Stimulated activated CD4-positive, alpha-beta T cell treated with anti-CD3 and anti-CD28 coated beads, Interleukin-15, amount 100 ng/mL, for 1 hour (primary cell): ENCODE measurements at regions not wholly inside any gene's neighbourhood (a gene's known extent, or its start where the extent isn't known, plus 50 kb on each side); places are given as distances from the start of the nearest gene placed in this dataset.
"Not testable (repeated sequence)": the region's sequence is repeated elsewhere in the genome, so short reads cannot be mapped to it uniquely, and the experiment has no call there.

Experiments used
- DNase-seq, 2 donors: peaks; one replicate each; pipeline ENCODE4 v3.0.0-alpha.2; 2020; ENCODE audit warnings: low read depth in 1 of 2, low spot score in 1 of 2

GRCh38 chr4:130044788-130045531 lies 949.0 kb downstream of the C4orf33 start:
- no peak for DNase-seq

GRCh38 chr4:130053723-130054122 lies 957.8 kb downstream of the C4orf33 start:
- no peak for DNase-seq

GRCh38 chr4:130054908-130055307 lies 959.0 kb downstream of the C4orf33 start:
- DNase-seq = no peak

DNA sequence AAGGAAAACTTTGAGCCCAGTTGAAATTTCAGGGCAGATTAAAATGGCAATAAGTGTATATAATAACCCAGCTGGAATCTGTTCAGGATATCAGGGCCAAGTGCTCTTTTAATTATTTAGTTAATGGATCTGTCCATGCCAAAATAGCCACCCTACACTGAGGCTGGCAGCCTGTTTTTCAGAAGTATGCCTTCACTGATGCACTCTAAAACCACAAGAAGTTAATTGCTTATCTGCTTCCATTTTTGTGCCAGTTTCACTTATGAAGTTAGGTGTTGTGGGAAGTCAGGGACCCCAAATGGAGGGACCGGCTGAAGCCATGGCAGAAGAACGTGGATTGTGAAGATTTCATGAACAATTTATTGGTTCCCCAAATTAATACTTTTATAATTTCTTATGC lies 960.3 kb downstream of the C4orf33 start:
- DNase-seq = no peak

- no peak for DNase-seq
These were observed 968.5 kb downstream of the C4orf33 start for GRCh38 chr4:130064471-130064870.

- DNase-seq = no peak
These were observed 971.5 kb downstream of the C4orf33 start for GRCh38 chr4:130067419-130067818.

- no peak for DNase-seq
These were observed 972.1 kb downstream of the C4orf33 start for GRCh38 chr4:130068072-130068471.

DNA sequence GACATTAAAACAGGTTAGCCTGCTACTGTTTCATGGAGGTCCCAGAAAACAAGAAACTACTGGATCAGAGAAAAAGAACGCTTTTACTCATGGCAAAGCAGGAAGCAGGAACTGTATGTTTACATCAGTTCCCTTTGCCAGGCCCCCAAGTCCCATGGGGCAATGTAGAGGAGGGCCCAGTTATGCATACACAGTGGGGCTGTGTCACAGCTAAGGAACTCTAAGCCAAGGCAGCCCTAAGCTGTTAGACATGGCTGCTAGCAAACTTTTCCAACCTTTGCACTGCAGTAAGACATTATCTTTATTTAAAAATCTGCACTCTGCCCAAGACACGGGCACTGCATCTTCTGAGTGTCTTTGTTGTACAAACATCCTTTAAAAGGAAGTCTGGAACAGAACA lies 975.8 kb downstream of the C4orf33 start:
- DNase-seq = no peak

DNA sequence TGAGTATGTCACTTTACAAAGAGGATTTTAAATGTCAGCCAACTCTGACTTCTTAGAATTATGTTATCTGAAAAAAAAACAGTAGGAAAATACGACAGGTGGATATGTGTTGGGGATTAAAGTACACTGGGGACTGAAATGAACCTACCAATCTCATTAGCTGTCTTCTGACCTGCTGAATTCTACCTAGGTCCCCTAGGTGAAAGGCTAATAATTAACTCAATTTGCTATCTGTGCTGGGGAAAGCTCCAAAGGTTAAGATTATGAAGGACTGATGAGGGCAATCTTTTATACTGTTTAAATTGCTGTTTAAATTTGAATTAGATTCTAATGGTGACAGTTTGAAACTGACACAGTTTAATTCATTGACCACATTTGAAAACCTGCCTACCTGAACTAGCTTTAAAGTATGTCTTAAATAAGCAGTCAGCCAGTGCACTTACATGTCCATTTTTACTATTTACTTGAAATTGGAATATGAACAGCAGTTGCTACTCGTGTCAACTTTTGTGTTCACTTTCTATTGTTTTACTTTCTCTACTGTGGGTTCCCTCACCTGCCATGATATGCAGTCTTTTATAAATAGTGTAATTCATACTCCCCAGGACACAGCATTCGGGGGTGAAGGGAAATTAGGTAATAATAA lies 977.3 kb downstream of the C4orf33 start:
- no peak for DNase-seq

DNA sequence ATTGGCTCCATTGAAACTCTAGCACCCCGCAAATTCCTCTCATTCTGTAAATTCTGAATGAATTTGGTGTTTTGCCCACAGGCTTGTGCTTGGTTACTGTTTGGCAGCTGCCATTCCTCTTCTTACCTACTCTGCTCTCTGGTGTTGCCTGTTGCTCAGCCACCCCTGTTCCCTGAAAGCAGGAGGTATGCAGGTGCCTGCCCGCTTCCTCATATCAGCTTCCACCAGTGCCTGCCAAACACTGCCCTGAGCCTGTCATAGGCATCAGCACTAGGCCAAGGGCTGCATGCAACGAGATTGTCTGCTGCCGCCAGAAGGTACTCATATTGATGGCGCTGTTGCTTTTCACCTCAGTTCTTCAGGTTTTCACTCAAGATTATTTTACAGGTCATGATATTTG lies 978.1 kb downstream of the C4orf33 start:
- no peak for DNase-seq

- DNase-seq = no peak
These were observed 981.3 kb downstream of the C4orf33 start for GRCh38 chr4:130077275-130077674.

- not testable (repeated sequence) for DNase-seq
These were observed 983.1 kb downstream of the C4orf33 start for GRCh38 chr4:130079027-130079426.

DNA sequence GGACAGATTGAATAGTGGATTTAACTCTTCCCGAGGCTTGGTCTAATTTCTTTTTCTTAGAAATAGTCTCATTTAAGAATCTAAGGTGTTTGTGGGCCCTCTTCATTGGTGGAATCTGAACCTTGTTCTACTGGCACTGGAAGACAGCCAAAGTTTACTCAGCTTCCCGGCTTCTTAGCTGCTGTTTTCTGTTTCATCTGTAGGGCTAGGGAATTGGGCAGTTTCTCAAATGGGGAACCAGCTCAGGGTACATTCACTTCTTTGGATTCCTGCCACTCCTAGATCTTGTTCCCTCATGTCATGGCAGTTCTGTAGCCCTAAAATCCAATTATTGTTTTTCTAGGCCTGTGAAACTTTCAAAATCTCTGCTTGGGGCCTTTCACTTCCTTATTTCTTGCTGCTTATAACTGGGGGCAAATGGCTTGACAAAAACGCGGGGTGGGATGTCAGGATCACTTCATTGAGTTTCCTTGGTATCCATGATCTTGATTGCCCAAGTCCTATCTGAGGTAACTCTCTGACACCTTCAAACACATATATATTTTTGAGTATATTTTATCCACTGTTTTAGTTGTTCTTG lies 985.0 kb downstream of the C4orf33 start:
- DNase-seq = no peak

DNA sequence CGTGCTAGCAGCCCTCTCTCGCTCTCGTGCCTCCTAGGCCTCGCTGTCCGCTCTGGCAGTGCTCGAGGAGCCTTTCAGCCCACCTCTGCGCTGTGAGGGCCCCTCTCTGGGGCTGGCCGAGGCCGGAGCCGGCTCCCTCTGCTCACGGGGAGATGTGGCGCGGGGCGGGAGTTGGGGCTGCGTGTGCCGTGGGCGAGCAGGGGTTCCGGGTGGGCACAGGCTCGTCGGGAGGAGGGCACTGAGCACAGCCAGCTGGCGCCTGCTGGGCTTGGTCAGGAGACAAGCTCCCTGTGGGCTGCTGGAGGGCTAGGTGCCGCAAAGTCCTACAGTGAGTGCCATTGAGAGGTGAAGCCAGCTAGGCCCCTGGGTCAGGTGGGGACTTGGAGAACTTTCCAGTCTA lies 994.5 kb downstream of the C4orf33 start:
- no peak for DNase-seq

GRCh38 chr4:130092187-130093015 lies 996.4 kb downstream of the C4orf33 start:
- no peak for DNase-seq

- DNase-seq = no peak
These were observed 1003.2 kb downstream of the C4orf33 start for GRCh38 chr4:130099105-130099504.

GRCh38 chr4:130110189-130110588 lies 1014.2 kb downstream of the C4orf33 start:
- no peak for DNase-seq

DNA sequence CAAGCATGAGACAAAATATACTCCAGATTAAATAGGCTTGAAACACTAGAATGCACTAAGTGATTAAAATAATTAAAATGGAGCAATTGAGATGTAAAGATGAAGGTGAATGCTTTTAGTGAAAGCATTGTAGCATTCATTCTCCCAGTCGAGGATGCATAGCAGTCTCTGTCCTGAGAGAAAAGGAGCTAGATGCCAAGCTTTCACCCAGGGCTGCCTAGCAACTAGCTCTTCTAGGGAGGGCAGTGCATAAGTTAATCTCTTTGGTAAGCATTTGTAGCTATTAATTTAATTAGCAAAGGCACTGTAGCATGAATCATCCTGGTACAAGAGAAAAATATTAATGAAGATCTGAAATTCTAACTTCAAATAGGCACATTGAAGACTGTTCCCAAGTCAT lies 1014.8 kb downstream of the C4orf33 start:
- DNase-seq = no peak

DNA sequence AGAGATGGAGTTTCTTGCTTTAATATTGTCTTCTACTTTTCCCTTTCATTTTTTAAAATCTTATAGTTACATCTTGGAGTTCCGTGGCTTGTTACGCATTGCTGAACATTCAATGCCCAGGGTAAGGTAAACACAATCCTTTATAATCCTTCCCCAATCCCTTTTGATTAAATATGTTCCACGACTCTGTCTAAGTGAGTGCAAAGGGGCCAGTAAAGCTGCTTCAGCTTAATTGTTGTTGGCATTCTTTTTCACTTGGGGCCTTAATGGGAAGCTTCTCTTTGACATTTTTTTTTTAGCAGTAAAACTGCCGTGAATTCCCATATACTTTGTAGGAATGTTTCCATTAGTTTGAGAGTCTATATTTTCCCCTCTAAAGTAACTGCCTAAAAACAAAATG lies 1028.1 kb downstream of the C4orf33 start:
- DNase-seq = no peak

GRCh38 chr4:130125467-130125866 lies 1029.5 kb downstream of the C4orf33 start:
- DNase-seq = no peak

DNA sequence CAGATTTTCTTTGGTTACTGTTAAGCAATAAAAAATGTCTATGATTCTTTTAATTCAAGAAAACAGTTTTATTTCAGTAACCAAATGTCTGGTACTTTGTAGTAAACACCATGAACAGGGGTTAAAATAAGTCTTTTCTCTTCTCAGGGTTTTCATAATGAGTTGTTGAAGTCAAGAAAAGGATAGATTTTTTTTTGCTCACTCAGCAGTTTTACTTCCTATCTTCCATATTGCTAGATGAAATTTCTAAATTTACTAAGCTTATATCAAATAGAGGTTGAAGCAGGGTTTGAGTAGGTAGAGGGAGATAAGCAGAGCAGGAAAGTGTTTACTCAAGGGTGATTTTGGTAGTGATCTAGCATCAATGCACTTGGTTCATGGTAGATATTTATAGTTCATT lies 1031.3 kb downstream of the C4orf33 start:
- DNase-seq = no peak

DNA sequence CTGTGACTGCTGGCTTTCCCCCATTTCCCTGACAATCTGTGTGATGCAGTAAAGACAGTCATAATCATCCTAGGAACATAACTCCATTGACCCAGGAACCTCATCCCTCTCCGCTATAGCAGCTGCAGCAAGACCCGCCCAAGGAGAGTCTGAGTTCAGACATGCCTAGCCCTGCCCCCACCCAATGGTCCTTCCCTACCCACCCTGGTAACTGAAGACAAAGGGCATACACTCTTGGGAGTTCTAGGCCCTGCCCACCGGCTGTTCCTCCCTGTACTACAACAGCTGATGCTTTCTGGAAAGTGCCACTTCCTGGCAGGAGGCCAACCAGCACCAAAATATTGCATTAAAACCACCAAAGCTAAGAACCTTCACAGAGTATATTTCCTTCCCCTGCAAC lies 1035.6 kb downstream of the C4orf33 start:
- DNase-seq = no peak
